GM12874 (cell line): ENCODE measurements at regions not wholly inside any gene's neighbourhood (a gene's known extent, or its start where the extent isn't known, plus 50 kb on each side); places are given as distances from the start of the nearest gene placed in this dataset.

ENCODE experiments used
- TF ChIP-seq, protein P1 (sequence below): IDR thresholded peaks from 2 replicates; pipeline ENCODE4 v1.5.1; 2011; ENCODE audit warnings: low read depth, mild to moderate bottlenecking, control low read depth, low read length, moderate library complexity; ENCODE audit not compliant: insufficient read depth

DNA sequence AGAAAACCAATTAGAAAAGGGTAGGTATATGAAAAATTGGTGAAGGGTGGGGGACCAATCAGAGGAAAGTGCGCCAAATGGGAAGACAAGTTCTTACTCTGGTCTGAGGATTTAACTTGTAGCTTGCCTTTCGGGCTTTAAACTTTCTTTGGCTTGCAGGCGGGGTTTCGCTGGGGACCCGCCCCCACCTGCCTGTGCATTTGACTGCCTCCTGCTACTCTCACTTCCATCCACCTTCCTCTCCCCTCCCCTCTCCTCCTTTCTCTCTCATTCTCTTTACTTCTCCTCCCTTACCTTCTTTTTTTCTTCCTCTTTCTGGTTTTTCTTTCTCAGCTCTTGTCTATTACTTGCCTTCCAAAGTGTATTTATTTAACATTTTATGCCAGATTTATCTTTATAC lies 278.8 kb downstream of the DNAJB9 start:
- TF ChIP-seq, protein P1, sequence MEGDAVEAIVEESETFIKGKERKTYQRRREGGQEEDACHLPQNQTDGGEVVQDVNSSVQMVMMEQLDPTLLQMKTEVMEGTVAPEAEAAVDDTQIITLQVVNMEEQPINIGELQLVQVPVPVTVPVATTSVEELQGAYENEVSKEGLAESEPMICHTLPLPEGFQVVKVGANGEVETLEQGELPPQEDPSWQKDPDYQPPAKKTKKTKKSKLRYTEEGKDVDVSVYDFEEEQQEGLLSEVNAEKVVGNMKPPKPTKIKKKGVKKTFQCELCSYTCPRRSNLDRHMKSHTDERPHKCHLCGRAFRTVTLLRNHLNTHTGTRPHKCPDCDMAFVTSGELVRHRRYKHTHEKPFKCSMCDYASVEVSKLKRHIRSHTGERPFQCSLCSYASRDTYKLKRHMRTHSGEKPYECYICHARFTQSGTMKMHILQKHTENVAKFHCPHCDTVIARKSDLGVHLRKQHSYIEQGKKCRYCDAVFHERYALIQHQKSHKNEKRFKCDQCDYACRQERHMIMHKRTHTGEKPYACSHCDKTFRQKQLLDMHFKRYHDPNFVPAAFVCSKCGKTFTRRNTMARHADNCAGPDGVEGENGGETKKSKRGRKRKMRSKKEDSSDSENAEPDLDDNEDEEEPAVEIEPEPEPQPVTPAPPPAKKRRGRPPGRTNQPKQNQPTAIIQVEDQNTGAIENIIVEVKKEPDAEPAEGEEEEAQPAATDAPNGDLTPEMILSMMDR: no peak

DNA sequence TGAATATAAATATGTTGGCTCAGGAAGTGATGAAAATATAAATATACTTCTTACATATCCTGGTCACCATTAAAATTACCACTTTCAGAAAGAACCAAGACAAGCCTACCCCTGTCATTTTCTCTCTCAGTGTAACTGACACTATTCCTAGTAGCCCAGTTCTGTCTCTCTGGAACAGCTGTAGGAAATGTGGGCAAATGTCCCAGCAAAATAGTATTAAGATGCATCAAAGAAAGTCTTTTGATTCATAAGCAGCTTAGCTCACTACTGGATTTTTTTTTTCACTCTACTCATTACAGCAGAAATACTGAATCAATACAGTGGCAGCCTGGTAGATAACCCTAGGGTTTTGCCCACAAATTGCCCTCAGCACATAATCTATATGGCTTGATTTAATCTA lies 290.9 kb downstream of the DNAJB9 start:
- TF ChIP-seq, protein P1: no peak

DNA sequence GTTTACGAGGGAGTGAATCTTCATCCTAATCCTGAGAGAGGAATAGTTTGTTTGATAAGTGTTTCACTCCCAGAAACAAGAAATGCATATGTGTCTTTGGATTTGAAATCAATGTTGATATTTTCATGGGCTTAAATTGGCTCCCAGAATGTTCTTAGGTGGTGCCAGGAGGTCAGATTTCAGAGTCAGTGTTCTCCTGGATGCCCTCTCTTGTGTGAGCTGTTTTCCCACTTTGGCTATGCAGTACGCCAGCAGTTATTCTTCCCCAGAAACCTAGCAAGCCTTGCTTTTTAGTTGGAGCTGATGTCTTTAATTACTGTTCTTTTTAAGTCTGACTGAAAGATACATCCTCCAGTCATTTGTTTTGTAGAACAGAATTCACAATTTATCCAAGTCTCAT lies 291.4 kb downstream of the DNAJB9 start:
- TF ChIP-seq, protein P1: no peak

DNA sequence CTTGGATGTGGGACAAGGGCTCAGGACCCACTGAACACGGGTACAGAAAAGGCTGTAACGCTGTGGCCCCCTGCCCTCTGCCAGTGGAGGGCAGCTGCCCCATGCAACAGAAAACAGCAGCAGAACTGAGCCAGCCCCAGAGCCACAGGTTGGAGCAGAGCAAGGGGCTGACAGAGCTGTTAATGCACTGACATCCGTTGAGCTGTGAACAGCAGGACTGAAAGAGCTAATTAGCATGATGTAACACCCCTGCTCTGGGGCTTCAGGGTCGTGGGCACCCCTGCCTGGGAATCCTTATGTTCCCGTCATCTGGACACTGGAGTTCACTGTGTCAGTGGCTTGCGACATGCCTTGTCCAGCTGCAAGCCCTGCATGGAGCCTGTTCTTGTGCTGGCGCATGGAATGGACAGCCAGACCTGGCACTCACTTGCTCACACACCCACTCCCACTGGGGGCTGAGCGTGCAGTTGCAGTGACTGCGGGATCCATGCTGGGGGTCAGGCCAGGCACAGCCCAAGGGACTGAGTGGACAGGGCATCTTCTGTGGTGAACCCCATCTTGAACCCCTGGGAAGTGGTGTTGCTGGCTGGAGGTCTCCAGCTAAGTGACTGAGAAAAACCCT lies 293.7 kb downstream of the DNAJB9 start:
- TF ChIP-seq, protein P1: no peak

DNA sequence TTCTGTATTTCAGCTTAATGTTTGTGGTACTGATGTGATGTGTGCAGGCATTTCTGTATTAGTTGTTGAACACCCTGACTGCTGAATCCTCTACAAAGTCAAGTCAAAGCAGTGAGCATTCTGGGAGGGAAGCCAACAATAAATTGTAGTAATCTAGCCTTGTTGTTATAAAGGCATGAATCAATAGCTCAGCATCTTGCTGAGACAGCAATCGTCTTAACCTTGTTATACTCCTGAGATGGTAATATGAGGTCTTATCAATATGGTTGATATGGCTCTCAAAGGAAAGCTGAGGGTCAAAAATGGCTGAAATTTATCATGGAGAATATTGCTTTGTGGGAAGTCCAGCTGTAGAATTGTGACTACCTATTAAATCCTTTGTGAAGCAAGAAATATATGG lies 299.4 kb downstream of the DNAJB9 start:
- TF ChIP-seq, protein P1: no peak

DNA sequence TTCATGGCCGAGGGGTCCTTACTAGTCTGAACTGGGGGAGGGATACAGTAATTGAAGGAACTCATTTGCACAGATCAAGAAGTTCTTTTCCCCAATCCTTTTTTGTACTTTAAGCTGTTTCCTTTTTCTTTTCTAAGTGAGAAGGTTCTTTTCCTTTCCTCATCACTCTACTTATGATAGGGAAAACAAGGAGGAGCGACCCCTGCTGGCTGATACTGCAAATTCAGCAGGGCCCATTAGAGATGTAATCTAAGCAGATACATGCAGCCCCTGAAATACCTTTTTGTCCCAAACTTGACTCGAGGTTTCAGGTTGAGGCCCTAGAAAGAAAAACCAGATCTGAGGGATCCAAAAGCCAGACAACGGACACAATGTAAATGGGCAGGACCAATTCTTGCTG lies 305.5 kb downstream of the DNAJB9 start:
- TF ChIP-seq, protein P1: peak; percentile 31; the same call in 1 of the 2 replicates

DNA sequence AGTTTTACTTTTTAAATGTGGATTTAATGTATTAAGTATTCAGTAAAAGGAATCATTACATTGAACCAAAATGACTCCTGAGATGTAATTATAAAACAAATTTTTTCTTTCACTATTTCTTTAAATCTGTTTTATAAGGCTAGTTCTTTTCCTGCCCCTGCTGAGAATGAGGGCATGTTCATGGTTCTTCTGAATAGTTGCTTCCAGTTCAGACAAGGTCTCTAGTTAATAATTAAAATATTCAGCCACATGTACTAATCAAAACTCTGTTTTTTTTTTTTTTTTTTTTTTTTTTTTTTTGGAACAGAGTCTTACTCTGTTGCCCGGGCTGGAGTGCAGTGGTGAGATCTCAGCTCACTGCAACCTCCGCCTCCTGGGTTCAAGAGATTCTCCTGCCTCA lies 321.2 kb downstream of the DNAJB9 start:
- TF ChIP-seq, protein P1: no peak
